Kidney capillary endothelial cell (primary cell): ENCODE measurements at regions not wholly inside any gene's neighbourhood (a gene's known extent, or its start where the extent isn't known, plus 50 kb on each side); places are given as distances from the start of the nearest gene placed in this dataset.

Source experiments
- DNase-seq: peaks from one replicate; pipeline ENCODE4 v3.0.0-alpha.2; 2018; ENCODE audit warnings: low spot score

- no peak for DNase-seq
Measured at GRCh38 chr10:78742730-78743615, 325.8 kb upstream of the ZMIZ1 start.

GRCh38 chr10:78744056-78744455 is 324.7 kb upstream of the ZMIZ1 start:
- DNase-seq, result no peak

GRCh38 chr10:78744491-78745090 is 324.2 kb upstream of the ZMIZ1 start:
- DNase-seq, result no peak

- no peak for DNase-seq
Measured at GRCh38 chr10:78745441-78745840, 323.3 kb upstream of the ZMIZ1 start.

- DNase-seq, result no peak
Measured at GRCh38 chr10:78746155-78746763, 322.5 kb upstream of the ZMIZ1 start.

- DNase-seq, result no peak
Measured at GRCh38 chr10:78747401-78748234, 321.1 kb upstream of the ZMIZ1 start.

- DNase-seq, result no peak
Measured at GRCh38 chr10:78748235-78748533, 320.6 kb upstream of the ZMIZ1 start.

- DNase-seq, result no peak
Measured at GRCh38 chr10:78749200-78749599, 319.6 kb upstream of the ZMIZ1 start.

GRCh38 chr10:78749898-78750297 is 318.9 kb upstream of the ZMIZ1 start:
- no peak for DNase-seq

GRCh38 chr10:78750418-78750817 is 318.3 kb upstream of the ZMIZ1 start:
- DNase-seq, result no peak

- no peak for DNase-seq
Measured at GRCh38 chr10:78751716-78752115, 317.1 kb upstream of the ZMIZ1 start.

- no peak for DNase-seq
Measured at GRCh38 chr10:78752221-78752620, 316.5 kb upstream of the ZMIZ1 start.

- DNase-seq, result peak; percentile 33
Measured at GRCh38 chr10:78752708-78753107, 316.1 kb upstream of the ZMIZ1 start.

- peak; percentile 27 for DNase-seq
Measured at GRCh38 chr10:78754269-78755062, 314.3 kb upstream of the ZMIZ1 start.

- DNase-seq, result no peak
Measured at GRCh38 chr10:78755063-78755701, 313.6 kb upstream of the ZMIZ1 start.

GRCh38 chr10:78755877-78756455 is 312.8 kb upstream of the ZMIZ1 start:
- DNase-seq, result no peak

GRCh38 chr10:78756604-78757343 is 312.0 kb upstream of the ZMIZ1 start:
- peak; percentile 99 for DNase-seq

- DNase-seq, result no peak
Measured at GRCh38 chr10:78757344-78757925, 311.3 kb upstream of the ZMIZ1 start.

- no peak for DNase-seq
Measured at GRCh38 chr10:78758176-78758575, 310.6 kb upstream of the ZMIZ1 start.
